C1 segment of cervical spinal cord (tissue), 14 donors: ENCODE measurements at regions not wholly inside any gene's neighbourhood (a gene's known extent, or its start where the extent isn't known, plus 50 kb on each side); places are given as distances from the start of the nearest gene placed in this dataset.

Source experiments
- DNase-seq, 14 donors: peaks; one replicate each; lab custom pipeline; 2025; lab: John Stamatoyannopoulos, UW

GRCh38 chr5:68708156-68708841 is 385.5 kb upstream of the SLC30A5 start:
- DNase-seq: no peak

GRCh38 chr5:68708842-68709170 is 385.0 kb upstream of the SLC30A5 start:
- DNase-seq: no peak

DNA sequence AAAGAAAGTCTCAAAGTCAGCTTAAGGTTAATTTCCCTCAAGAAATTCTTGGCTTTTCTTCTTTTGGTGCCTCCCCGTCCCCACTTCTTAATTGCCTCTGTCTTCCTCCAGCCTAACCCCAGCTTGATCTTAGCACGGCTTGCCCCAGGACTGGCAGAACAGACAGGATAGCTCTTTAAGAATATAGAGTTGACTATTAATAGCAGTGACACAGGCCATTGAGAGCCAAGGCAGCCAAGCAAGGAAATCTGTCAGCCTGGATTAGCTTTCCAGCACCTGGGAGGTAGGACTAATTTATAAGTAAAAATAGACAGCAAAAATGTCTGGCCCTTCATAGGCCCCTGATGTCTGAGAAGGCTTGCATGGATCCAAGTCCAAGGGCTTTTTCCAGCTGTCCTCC is 384.6 kb upstream of the SLC30A5 start:
- no peak for DNase-seq

DNA sequence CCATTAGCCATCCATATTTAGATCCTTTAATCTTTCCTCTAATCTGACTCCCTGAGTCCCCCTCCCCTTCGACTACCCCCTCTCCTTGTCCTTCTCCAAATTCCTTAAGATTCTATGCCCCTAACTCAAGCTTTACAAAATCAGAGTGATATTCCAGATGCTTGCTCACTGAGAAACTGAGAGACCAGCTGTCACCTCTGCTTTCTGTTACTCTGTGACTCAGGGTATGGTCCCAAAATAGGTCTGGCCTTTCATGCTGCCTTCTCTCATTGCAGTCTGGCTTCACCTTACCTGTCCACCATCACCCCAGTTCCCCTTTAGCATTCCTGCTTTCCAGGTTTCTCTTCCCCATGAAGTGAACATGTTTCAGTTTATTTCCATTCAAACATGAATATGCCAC is 383.3 kb upstream of the SLC30A5 start:
- DNase-seq: no peak

- no peak for DNase-seq
Observed at GRCh38 chr5:68711293-68712200, 382.3 kb upstream of the SLC30A5 start.

GRCh38 chr5:68714810-68715209 is 379.0 kb upstream of the SLC30A5 start:
- DNase-seq: no peak

GRCh38 chr5:68720884-68721610 is 372.8 kb upstream of the SLC30A5 start:
- DNase-seq: no peak

DNA sequence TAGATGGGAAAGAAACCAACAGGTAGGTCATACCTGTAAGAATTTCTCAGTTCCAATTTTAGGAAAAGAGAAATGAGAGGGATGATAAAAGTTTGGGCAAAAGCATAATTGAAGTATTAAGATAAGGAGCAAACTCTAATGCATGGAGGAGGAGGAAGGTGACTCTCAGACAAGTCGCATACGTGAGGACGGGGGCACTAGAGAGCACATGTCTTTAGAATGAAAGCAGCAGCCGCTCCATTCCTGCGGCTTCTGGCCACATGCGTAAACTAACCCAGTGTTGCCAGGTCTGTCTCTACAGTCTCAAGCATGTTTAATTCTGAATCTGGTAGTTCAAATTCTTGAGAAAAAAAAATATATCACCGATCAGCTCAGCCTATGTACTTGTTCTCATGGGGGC is 371.5 kb upstream of the SLC30A5 start:
- DNase-seq: no peak

- no peak for DNase-seq
Observed at GRCh38 chr5:68725905-68726683, 367.7 kb upstream of the SLC30A5 start.

DNA sequence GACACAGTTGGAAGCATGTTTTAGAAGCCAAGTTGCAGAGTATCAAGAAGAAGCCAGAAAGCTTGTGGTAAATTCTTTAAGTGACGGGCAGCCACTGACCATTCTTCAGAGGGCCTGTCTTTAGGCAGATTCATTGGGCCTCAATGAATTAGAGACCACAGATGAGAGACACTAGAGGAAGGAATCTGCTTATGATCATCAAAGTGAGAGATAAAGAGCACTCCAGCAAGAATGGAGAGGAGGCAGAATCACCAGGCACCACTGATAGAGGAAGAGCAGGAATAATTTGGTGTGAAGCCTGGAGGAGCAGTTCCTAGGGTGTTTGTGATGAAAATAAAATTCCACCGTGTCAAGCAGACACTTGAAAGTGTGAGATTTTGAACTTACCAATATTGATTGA is 365.9 kb upstream of the SLC30A5 start:
- DNase-seq: no peak

- DNase-seq: no peak
Observed at GRCh38 chr5:68729678-68730077, 364.1 kb upstream of the SLC30A5 start.

GRCh38 chr5:68730220-68730978 is 363.4 kb upstream of the SLC30A5 start:
- DNase-seq: peak in 10 of 14 donors; percentile 17 to 92 (median 36)

DNA sequence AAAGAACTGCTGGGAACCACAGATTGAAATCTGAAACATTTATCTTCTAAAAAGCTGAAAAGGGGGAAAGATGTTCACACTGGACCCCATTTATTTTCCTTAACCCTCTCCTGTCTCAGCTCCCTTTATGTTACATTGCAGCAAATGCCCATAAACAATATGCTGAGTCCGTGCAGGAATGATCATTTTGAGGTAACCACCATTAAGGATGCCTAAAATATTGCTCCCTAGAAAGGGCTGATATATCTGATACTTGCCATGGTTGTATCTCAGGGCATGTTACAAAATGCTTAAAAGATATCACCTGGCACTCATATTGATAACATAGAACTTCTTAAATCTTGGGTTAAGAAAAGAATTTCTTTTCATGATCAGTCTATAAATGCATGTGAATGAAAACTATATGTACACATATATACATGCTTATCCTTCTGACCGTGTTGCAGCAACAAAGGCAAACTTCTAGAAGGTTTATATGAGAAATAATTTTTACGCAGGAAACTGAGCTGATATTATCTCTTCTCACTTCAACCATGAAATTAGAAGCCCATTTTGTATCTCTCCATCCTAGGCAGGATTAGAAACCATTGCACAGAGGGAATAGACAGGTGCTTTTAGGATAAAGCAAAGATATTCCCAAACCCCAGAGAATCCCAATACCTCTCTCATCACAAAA is 362.7 kb upstream of the SLC30A5 start:
- no peak for DNase-seq

DNA sequence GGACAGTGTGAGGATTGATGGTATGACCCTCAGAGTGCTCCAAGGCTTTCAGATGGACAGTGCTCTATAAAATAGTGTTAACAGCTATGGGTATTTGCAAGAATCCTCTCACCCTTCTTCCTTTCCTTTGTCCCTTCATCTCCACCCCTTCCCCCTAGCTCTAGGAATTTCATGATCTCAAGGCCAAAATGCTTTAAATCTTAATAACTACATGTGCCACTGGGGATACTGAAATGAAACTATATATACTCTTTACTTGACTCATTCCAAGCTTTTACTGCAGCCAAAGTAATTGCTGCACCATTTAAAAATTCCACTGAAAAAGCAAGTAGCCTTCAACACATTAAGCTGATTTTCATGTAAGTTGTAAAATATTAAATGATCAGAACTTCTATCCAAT is 361.6 kb upstream of the SLC30A5 start:
- no peak for DNase-seq

DNA sequence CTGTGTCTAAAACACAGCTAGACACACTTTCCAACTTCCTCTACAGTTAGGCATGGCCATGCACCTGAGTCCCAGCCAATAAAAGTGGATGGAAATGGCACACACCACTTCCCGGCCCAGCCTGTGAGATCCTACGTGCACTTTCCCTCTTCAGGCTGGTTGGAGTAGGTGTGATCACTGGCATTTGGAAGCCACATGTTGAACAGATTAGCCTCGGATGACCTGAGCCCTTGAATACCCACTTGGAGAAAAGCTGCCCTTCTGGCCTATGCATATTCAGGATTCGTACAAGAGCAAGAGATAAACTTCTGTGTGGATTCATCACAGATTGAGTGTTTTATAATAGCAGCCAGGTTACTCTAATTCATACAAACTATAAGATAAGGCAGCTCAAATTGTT is 359.0 kb upstream of the SLC30A5 start:
- DNase-seq: no peak

GRCh38 chr5:68738236-68738635 is 355.6 kb upstream of the SLC30A5 start:
- DNase-seq: no peak

GRCh38 chr5:68738841-68739240 is 355.0 kb upstream of the SLC30A5 start:
- DNase-seq: no peak

DNA sequence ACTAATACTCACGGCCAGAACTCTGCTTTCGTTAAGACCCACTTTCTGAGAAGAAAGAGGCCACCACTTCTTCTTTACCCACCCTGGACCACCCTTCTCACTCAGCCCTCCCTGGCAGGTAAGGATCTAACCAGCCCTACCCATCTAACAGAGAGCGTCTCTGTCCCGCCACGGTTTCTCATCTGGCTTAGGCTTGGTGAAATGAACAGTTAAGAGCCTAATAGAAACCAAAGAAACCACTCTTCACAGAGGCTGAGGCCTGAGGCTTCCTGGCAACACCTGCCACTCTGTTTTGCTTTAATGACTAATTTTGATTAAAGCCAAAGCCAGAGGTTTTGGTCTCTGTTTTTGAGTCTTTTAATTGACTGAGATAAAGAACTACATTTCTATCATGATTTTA is 354.1 kb upstream of the SLC30A5 start:
- DNase-seq: no peak

- no peak for DNase-seq
Observed at GRCh38 chr5:68740226-68740910, 353.4 kb upstream of the SLC30A5 start.

GRCh38 chr5:68744206-68744605 is 349.6 kb upstream of the SLC30A5 start:
- DNase-seq: no peak
